ENCODE measurements at regions not wholly inside any gene's neighbourhood (a gene's known extent, or its start where the extent isn't known, plus 50 kb on each side); places are given as distances from the start of the nearest gene placed in this dataset.
A peak's percentile ranks its signal among the peaks of the same experiment; 100 is the strongest.

DNA sequence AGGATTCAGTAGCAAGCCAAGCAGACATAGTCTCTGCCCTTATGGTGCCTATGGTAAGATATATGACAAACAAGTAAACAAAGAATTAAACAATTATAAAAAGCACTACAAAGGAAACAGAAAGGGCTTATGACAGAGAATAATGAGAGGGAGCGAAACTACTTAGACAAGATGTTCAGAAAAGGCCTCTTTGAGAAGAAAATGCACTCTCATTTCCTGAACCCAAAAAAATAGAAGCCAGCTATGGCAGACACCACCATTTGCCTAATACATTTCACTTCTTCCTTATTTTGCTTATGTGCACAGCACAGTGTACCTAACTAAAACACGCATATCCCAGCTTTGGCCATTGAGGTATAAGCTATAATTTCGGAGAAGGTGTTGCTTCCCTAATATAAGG lies 465.5 kb upstream of the PPP2R3A start:
- H3K27me3 ChIP-seq, result peaks cover 4% of the 10 kb centered on the region
- H3K36me3 ChIP-seq, result no peaks in the 10 kb centered on the region
- WGBS, 2 donors (ENCODE audit: low coverage in 1 of 2), result 77 to 78% methylated on average over 3 of the region's 3 CpGs
- TF ChIP-seq EP300 (IDR thresholded peaks at IDR 0.05; ENCODE audit: low read depth) (no peak), POLR2A (IDR thresholded peaks at IDR 0.05) (no peak), POLR2AphosphoS5 (IDR thresholded peaks at IDR 0.05) (no peak)
- TF ChIP-seq, protein P1, sequence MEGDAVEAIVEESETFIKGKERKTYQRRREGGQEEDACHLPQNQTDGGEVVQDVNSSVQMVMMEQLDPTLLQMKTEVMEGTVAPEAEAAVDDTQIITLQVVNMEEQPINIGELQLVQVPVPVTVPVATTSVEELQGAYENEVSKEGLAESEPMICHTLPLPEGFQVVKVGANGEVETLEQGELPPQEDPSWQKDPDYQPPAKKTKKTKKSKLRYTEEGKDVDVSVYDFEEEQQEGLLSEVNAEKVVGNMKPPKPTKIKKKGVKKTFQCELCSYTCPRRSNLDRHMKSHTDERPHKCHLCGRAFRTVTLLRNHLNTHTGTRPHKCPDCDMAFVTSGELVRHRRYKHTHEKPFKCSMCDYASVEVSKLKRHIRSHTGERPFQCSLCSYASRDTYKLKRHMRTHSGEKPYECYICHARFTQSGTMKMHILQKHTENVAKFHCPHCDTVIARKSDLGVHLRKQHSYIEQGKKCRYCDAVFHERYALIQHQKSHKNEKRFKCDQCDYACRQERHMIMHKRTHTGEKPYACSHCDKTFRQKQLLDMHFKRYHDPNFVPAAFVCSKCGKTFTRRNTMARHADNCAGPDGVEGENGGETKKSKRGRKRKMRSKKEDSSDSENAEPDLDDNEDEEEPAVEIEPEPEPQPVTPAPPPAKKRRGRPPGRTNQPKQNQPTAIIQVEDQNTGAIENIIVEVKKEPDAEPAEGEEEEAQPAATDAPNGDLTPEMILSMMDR (IDR thresholded peaks at IDR 0.05), result no peak
- H3K4me3 ChIP-seq, result no peak overlapping the region
- intact Hi-C loops (cut with DNase I; ENCODE audit: low total_unique reads) (loop anchor here (10.0 kb wide), 1 partner anchor 705 kb away; the partner anchor contains the start of gene EPHB1), in situ Hi-C loops (cut with MboI; ENCODE audit: low pct_ligation_motif_present in 1 of 4, low pct_unique_long_range_greater_than_20kb in 1 of 4, low sequenced_read_pairs in 3 of 4) (loop anchor here in 3 of 4 donors (25.0 kb wide), 1 partner anchor 713 kb away; the partner anchor contains the start of gene EPHB1 (in 3 of the 3))
- H3K27ac ChIP-seq, result no peak overlapping the region
- H3K4me1 ChIP-seq, result no peaks in the 10 kb centered on the region
- no peak for DNase-seq
- H3K9me3 ChIP-seq, result no peaks in the 10 kb centered on the region

DNA sequence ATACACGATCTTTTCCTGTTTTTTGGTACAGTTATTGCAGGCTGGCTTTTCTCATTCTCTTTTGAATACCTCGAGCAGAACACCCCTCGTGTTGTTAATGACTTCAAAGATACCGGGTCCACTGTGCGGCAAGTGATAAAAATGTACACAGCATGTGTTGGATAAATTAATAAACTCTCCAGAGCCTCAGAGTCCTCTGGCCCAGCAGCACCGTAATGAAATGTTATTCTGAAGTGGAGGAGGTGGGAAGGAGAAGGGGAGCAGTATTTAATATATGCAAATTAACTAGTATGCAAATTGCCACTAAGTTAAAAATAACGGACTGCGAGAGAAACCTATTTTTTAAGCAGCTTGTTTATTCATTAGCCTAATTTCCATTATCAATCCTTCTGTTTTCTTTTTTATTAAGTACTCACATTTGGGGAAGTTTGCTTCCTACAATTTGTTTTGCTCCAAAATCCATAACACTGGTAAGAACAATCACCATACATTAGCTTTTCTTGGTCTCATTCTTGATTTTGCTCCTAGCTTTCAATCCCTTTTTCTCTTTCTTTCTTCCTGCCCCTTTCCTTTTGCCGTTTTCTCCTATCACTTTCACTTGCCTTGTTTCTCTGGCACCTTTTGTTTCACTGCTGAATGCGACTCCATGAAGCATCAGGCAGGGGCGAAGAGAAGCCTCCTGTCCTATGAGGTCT lies 462.3 kb upstream of the PPP2R3A start:
- Histone ChIP-seq H3K27ac (no peak overlapping the region), H3K9me3 (no peaks in the 10 kb centered on the region), H3K4me3 (no peak overlapping the region), H3K4me1 (no peaks in the 10 kb centered on the region), H3K27me3 (peaks cover 4% of the 10 kb centered on the region), H3K36me3 (no peaks in the 10 kb centered on the region)
- no peak for TF ChIP-seq POLR2A (IDR thresholded peaks at IDR 0.05)
- TF ChIP-seq, protein P1 (IDR thresholded peaks at IDR 0.05), result no peak
- no peak for TF ChIP-seq POLR2AphosphoS5 (IDR thresholded peaks at IDR 0.05)
- TF ChIP-seq EP300 (IDR thresholded peaks at IDR 0.05; ENCODE audit: low read depth), result no peak
- in situ Hi-C loops (cut with MboI; ENCODE audit: low pct_ligation_motif_present in 1 of 4, low pct_unique_long_range_greater_than_20kb in 1 of 4, low sequenced_read_pairs in 3 of 4) (loop anchor here in 3 of 4 donors (25.0 kb wide), 1 partner anchor 716 kb away; the partner anchor contains the start of gene EPHB1 (in 3 of the 3)), intact Hi-C loops (cut with DNase I; ENCODE audit: low total_unique reads) (loop anchor here (10.0 kb wide), 1 partner anchor 708 kb away; the partner anchor contains the start of gene EPHB1)
- WGBS, 2 donors (ENCODE audit: low coverage in 1 of 2), result 60% methylated on average over 10 to 11 of the region's 11 CpGs
- DNase-seq, result no peak

DNA sequence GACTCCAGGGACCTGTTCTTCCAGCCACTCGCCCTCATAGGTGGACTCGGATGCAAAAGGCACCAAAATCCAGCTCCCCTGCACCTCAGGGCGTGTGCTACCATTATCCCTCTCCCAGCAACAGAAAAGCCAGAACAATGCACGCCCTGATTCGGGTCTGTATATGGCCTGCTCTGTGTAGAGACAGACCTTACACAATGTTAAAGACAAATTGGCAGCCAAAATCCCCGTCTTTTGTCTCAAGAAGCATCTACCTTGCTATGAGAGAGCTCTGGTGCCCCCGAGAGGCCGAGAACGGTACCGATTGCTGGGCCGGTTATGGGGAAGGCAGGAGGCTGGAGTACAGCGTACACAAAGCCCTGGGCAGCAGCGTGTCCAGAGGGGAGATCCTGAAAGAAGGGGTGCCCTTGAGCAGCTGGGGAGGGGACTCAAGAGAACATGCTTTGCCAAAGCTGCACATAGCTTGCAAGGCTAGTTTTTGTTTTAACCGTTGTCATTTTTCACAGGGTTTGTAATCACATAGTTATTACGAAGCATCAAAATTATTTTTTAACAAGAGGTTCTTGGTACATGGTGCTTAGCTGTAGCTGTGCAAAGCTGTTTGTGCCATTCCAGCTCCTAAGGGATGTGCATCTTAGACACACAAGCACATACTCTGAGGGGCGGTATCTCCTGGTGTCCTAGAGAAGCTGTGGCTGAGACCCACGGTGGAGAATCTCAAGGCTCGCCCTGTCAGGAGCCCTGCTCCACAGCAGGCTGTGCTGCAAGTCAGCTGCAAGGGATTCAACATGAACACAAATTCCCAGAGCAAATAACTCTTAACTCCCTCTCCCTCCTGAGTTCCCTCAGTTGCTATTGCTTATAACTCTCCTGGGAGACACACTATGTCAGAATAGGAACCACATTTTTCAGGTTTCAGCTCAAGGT lies 461.5 kb upstream of the PPP2R3A start:
- Histone ChIP-seq H3K9me3 (no peaks in the 10 kb centered on the region), H3K4me3 (no peak overlapping the region), H3K36me3 (no peaks in the 10 kb centered on the region), H3K27me3 (peaks cover 4% of the 10 kb centered on the region), H3K27ac (no peak overlapping the region), H3K4me1 (no peaks in the 10 kb centered on the region)
- intact Hi-C loops (cut with DNase I; ENCODE audit: low total_unique reads) (loop anchor here (10.0 kb wide), 1 partner anchor 709 kb away; the partner anchor contains the start of gene EPHB1), in situ Hi-C loops (cut with MboI; ENCODE audit: low pct_ligation_motif_present in 1 of 4, low pct_unique_long_range_greater_than_20kb in 1 of 4, low sequenced_read_pairs in 3 of 4) (loop anchor here in 3 of 4 donors (25.0 kb wide), 1 partner anchor 717 kb away; the partner anchor contains the start of gene EPHB1 (in 3 of the 3))
- TF ChIP-seq, protein P1 (IDR thresholded peaks at IDR 0.05), result peak; percentile 25 to 51 (median 43)
- no peak for TF ChIP-seq POLR2AphosphoS5 (IDR thresholded peaks at IDR 0.05)
- WGBS, 2 donors (ENCODE audit: low coverage in 1 of 2), result 31% methylated on average over 18 of the region's 18 CpGs; no CpG with 5 or more reads in 1 of the 2 donors
- peak; percentile 45 for DNase-seq
